ENCODE measurements at regions not wholly inside any gene's neighbourhood (a gene's known extent, or its start where the extent isn't known, plus 50 kb on each side); places are given as distances from the start of the nearest gene placed in this dataset.
"Not testable (repeated sequence)": the region's sequence is repeated elsewhere in the genome, so short reads cannot be mapped to it uniquely, and the experiment has no call there.

- Histone ChIP-seq H3K27me3 (no peaks in the 10 kb centered on the region), H3K4me3 (no peak overlapping the region), H3K27ac (no peak overlapping the region), H3K9me3 (peaks cover 0 to 8% (median 0%) of the 10 kb centered on the region in 4 donors), H3K36me3 (no peaks in the 10 kb centered on the region), H3K4me1 (no peaks in the 10 kb centered on the region)
- DNase-seq, result no peak
- WGBS, 5 donors, result 13 to 42% (median 26%) methylated on average over 1 of the region's 1 CpG
- intact Hi-C loops (cut with DNase I; ENCODE audit: low total_unique reads), result no loop called here
- no peak for TF ChIP-seq EP300 (IDR thresholded peaks at IDR 0.05)
- TF ChIP-seq POLR2AphosphoS5 (IDR thresholded peaks at IDR 0.05), result no peak
- TF ChIP-seq, protein P1, sequence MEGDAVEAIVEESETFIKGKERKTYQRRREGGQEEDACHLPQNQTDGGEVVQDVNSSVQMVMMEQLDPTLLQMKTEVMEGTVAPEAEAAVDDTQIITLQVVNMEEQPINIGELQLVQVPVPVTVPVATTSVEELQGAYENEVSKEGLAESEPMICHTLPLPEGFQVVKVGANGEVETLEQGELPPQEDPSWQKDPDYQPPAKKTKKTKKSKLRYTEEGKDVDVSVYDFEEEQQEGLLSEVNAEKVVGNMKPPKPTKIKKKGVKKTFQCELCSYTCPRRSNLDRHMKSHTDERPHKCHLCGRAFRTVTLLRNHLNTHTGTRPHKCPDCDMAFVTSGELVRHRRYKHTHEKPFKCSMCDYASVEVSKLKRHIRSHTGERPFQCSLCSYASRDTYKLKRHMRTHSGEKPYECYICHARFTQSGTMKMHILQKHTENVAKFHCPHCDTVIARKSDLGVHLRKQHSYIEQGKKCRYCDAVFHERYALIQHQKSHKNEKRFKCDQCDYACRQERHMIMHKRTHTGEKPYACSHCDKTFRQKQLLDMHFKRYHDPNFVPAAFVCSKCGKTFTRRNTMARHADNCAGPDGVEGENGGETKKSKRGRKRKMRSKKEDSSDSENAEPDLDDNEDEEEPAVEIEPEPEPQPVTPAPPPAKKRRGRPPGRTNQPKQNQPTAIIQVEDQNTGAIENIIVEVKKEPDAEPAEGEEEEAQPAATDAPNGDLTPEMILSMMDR (IDR thresholded peaks at IDR 0.05), result no peak
- no peak for TF ChIP-seq POLR2A (IDR thresholded peaks at IDR 0.05)
These were observed 330.3 kb downstream of the HGF start for GRCh38 chr7:81439591-81439990.

DNA sequence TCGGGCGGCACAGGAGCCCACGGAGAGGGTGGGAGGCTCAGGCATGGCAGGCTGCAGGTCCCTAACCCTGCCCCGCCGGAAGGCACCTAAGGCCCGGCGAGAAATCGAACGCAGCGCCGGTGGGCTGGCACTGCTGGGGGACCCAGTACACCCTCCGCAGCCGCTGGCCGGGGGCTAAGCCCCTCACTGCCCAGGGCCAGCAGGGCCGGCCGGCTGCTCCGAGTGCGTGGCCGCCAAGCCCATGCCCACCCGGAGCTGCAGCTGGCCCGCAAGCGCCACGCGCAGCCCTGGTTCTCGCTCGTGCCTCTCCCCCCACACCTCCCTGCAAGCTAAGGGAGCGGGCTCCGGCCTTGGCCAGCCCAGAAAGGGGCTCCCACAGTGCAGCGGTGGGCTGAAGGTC is 332.7 kb downstream of the HGF start:
- not testable (repeated sequence) for DNase-seq
- WGBS, 5 donors, result 96 to 100% (median 97%) methylated on average over 1 to 29 of the region's 29 CpGs

GRCh38 chr7:81433692-81434331 is 336.0 kb downstream of the HGF start:
- Histone ChIP-seq H3K4me3 (no peak overlapping the region), H3K9me3 (peaks cover 0 to 8% (median 0%) of the 10 kb centered on the region in 4 donors), H3K27ac (no peak overlapping the region), H3K27me3 (no peaks in the 10 kb centered on the region), H3K4me1 (no peaks in the 10 kb centered on the region), H3K36me3 (no peaks in the 10 kb centered on the region)
- intact Hi-C loops (cut with DNase I; ENCODE audit: low total_unique reads), result no loop called here
- no peak for DNase-seq
- 83 to 91% (median 86%) methylated on average over 3 of the region's 3 CpGs for WGBS, 5 donors
- TF ChIP-seq EP300 (IDR thresholded peaks at IDR 0.05), result no peak
- TF ChIP-seq POLR2A (IDR thresholded peaks at IDR 0.05), result no peak
- TF ChIP-seq, protein P1 (IDR thresholded peaks at IDR 0.05), result no peak
- no peak for TF ChIP-seq POLR2AphosphoS5 (IDR thresholded peaks at IDR 0.05)

More for the DNA sequence above, 332.7 kb downstream of the HGF start:
- H3K9me3 ChIP-seq; H3K27ac ChIP-seq; H3K4me1 ChIP-seq; H3K36me3 ChIP-seq; H3K27me3 ChIP-seq; H3K4me3 ChIP-seq; intact Hi-C loops (cut with DNase I; ENCODE audit: low total_unique reads): not testable (repeated sequence)

GRCh38 chr7:81433206-81433605 is 336.6 kb downstream of the HGF start:
- H3K4me1 ChIP-seq, result no peaks in the 10 kb centered on the region
- no peak for TF ChIP-seq POLR2A (IDR thresholded peaks at IDR 0.05)
- no peak for TF ChIP-seq EP300 (IDR thresholded peaks at IDR 0.05)
- TF ChIP-seq POLR2AphosphoS5 (IDR thresholded peaks at IDR 0.05), result no peak
- TF ChIP-seq, protein P1 (IDR thresholded peaks at IDR 0.05), result no peak
- H3K27me3 ChIP-seq, result no peaks in the 10 kb centered on the region
- no peak for DNase-seq
- no peak overlapping the region for H3K4me3 ChIP-seq
- 79 to 93% (median 86%) methylated on average over 1 of the region's 1 CpG for WGBS, 5 donors
- no peak overlapping the region for H3K27ac ChIP-seq
- H3K9me3 ChIP-seq, result peaks cover 0 to 8% (median 0%) of the 10 kb centered on the region in 4 donors
- intact Hi-C loops (cut with DNase I; ENCODE audit: low total_unique reads), result no loop called here
- no peaks in the 10 kb centered on the region for H3K36me3 ChIP-seq

DNA sequence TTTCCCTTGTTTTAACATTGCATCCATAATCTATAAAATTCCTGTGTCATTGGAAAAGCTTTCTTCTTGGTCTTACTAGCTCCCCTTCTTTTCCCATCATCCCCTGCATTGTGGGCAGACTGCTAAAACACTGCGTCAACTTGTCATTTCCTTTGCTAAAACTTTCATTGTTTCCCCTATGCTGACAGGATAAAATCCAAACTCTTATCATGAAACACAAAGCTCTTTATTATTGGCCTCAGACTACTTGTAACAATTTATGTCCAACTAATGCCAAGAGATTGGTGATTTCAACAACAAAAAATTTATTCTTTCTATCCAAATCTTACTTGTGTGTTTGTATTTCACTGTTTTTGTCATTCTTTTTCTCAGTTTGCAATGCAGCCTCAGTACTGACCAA is 339.1 kb downstream of the HGF start:
- intact Hi-C loops (cut with DNase I; ENCODE audit: low total_unique reads), result no loop called here
- no peaks in the 10 kb centered on the region for H3K36me3 ChIP-seq
- peak in 1 of 2 donors; percentile 40 for DNase-seq
- no peaks in the 10 kb centered on the region for H3K4me1 ChIP-seq
- TF ChIP-seq POLR2AphosphoS5 (IDR thresholded peaks at IDR 0.05) (no peak), EP300 (IDR thresholded peaks at IDR 0.05) (no peak), POLR2A (IDR thresholded peaks at IDR 0.05) (no peak)
- TF ChIP-seq, protein P1 (IDR thresholded peaks at IDR 0.05), result no peak
- H3K9me3 ChIP-seq, result no peaks in the 10 kb centered on the region
- H3K27ac ChIP-seq, result no peak overlapping the region
- no peaks in the 10 kb centered on the region for H3K27me3 ChIP-seq
- H3K4me3 ChIP-seq, result no peak overlapping the region
- WGBS, 5 donors, result 30 to 61% (median 39%) methylated on average over 1 of the region's 1 CpG
